GM19463 (cell line): ENCODE measurements at regions not wholly inside any gene's neighbourhood (a gene's known extent, or its start where the extent isn't known, plus 50 kb on each side); places are given as distances from the start of the nearest gene placed in this dataset.
A peak's percentile ranks its signal among the peaks of the same experiment; 100 is the strongest.

Experiments
- ATAC-seq: cut with Tn5 transposase; IDR thresholded peaks from one replicate; pipeline ENCODE4 v1.9.1; 2021; ENCODE audit warnings: mild to moderate bottlenecking, moderate library complexity; ENCODE audit not compliant: unreplicated experiment

- ATAC-seq, result no peak
Observed at GRCh38 chr17:72588561-72588960, 467.7 kb downstream of the SOX9 start.

GRCh38 chr17:72588961-72589360 is 468.1 kb downstream of the SOX9 start:
- ATAC-seq, result no peak

- no peak for ATAC-seq
Observed at GRCh38 chr17:72590382-72590781, 469.6 kb downstream of the SOX9 start.

- ATAC-seq, result no peak
Observed at GRCh38 chr17:72590882-72591281, 470.1 kb downstream of the SOX9 start.

- ATAC-seq, result no peak
Observed at GRCh38 chr17:72591289-72592241, 470.7 kb downstream of the SOX9 start.

GRCh38 chr17:72592242-72592966 is 471.6 kb downstream of the SOX9 start:
- ATAC-seq, result peak; percentile 76

GRCh38 chr17:72592967-72593325 is 472.1 kb downstream of the SOX9 start:
- no peak for ATAC-seq

GRCh38 chr17:72594248-72594647 is 473.4 kb downstream of the SOX9 start:
- ATAC-seq, result no peak
